WTC11 (cell line): ENCODE measurements at regions not wholly inside any gene's neighbourhood (a gene's known extent, or its start where the extent isn't known, plus 50 kb on each side); places are given as distances from the start of the nearest gene placed in this dataset.
"Not testable (repeated sequence)": the region's sequence is repeated elsewhere in the genome, so short reads cannot be mapped to it uniquely, and the experiment has no call there.

Experiments used
- ATAC-seq: fragments of 200-7000 bp; cut with Tn5 transposase; 2 replicates; pipeline ENCODE4 v1.10.0; 2021; ENCODE audit warnings: mild to moderate bottlenecking, moderate library complexity
- CTCF ChIA-PET: fragments of 300-600 bp; sonication (Branson Sonifier 250); formaldehyde crosslinking; loops from one replicate; lab custom pipeline; 2021; ENCODE audit warnings: antibody characterized with exemption; lab: Charles Lee
- POLR2A ChIA-PET: fragments of 350-600 bp; sonication (Branson Sonifier 250); formaldehyde crosslinking; loops from one replicate; lab custom pipeline; 2021; ENCODE audit warnings: antibody characterized with exemption; lab: Charles Lee
- DNase-seq: peaks from one replicate; pipeline ENCODE4 v3.0.0; 2021; ENCODE audit warnings: low spot score
- H3K27ac Mint-ChIP-seq: 2 replicates; pipeline ENCODE4 v1.8.0; 2021; ENCODE audit warnings: mixed read lengths
- H3K27me3 Mint-ChIP-seq: 2 replicates; pipeline ENCODE4 v1.8.0; 2021; ENCODE audit warnings: low read depth, mild to moderate bottlenecking, moderate library complexity, mixed read lengths
- H3K36me3 Mint-ChIP-seq: 2 replicates; pipeline ENCODE4 v1.8.0; 2021; ENCODE audit warnings: mixed read lengths
- H3K4me1 Mint-ChIP-seq: 2 replicates; pipeline ENCODE4 v1.8.0; 2022; ENCODE audit warnings: mixed read lengths
- H3K4me3 Mint-ChIP-seq: 2 replicates; pipeline ENCODE4 v1.8.0; 2021; ENCODE audit warnings: mild to moderate bottlenecking, moderate library complexity, mixed read lengths
- H3K9me3 Mint-ChIP-seq: 2 replicates; pipeline ENCODE4 v1.8.0; 2021; ENCODE audit warnings: mixed read lengths
- CBFB ChIP-seq: sonication (generic); formaldehyde crosslinking; IDR thresholded peaks from 2 replicates; pipeline ENCODE4 v1.8.1; 2022; ENCODE audit warnings: mild to moderate bottlenecking, low read depth, missing genetic modification reagents
- CREB1 ChIP-seq: sonication (generic); formaldehyde crosslinking; IDR thresholded peaks from 2 replicates; pipeline ENCODE4 v1.8.0; 2023; ENCODE audit warnings: mild to moderate bottlenecking, missing genetic modification reagents
- CREM ChIP-seq: sonication (generic); formaldehyde crosslinking; IDR thresholded peaks from 2 replicates; pipeline ENCODE4 v1.8.1; 2022; ENCODE audit warnings: mild to moderate bottlenecking, missing genetic modification reagents, moderate library complexity
- CTCF ChIP-seq: fragments of 200-600 bp; IDR thresholded peaks from 2 replicates; pipeline ENCODE4 v1.8.0; 2022; ENCODE audit warnings: antibody characterized with exemption
- EMX1 ChIP-seq: fragments of 250-450 bp; sonication (Bioruptor Pico); IDR thresholded peaks from 2 replicates; pipeline ENCODE4 v1.8.0; 2021; ENCODE audit warnings: mild to moderate bottlenecking
- FOXP1 ChIP-seq: sonication (generic); formaldehyde crosslinking; IDR thresholded peaks from 2 replicates; pipeline ENCODE4 v1.8.0; 2022; ENCODE audit warnings: missing genetic modification reagents, mild to moderate bottlenecking, moderate library complexity, borderline replicate concordance
- GABPB1 ChIP-seq: sonication (generic); formaldehyde crosslinking; IDR thresholded peaks from 2 replicates; pipeline ENCODE4 v1.8.1; 2023; ENCODE audit warnings: mild to moderate bottlenecking, missing genetic modification reagents
- NFE2L1 ChIP-seq: sonication (generic); formaldehyde crosslinking; IDR thresholded peaks from 2 replicates; pipeline ENCODE4 v1.8.1; 2023; ENCODE audit warnings: missing genetic modification reagents
- TCF7 ChIP-seq: sonication (generic); formaldehyde crosslinking; IDR thresholded peaks from 2 replicates; pipeline ENCODE4 v1.8.0; 2022; ENCODE audit warnings: mild to moderate bottlenecking, low read depth, missing genetic modification reagents, moderate library complexity
- ZNF219 ChIP-seq: sonication (generic); formaldehyde crosslinking; IDR thresholded peaks from 2 replicates; pipeline ENCODE4 v1.8.0; 2023; ENCODE audit warnings: missing genetic modification reagents, mild to moderate bottlenecking, borderline replicate concordance
- ZNF232 ChIP-seq: sonication (generic); formaldehyde crosslinking; IDR thresholded peaks from 2 replicates; pipeline ENCODE4 v1.8.0; 2022; ENCODE audit warnings: mild to moderate bottlenecking, missing genetic modification reagents
- ZNF416 ChIP-seq: fragments of 250-450 bp; sonication (Bioruptor Pico); IDR thresholded peaks from 2 replicates; pipeline ENCODE4 v1.9.0; 2021; ENCODE audit warnings: mild to moderate bottlenecking, inconsistent platforms
- TF ChIP-seq, protein P1 (sequence below): sonication (generic); formaldehyde crosslinking; IDR thresholded peaks from 2 replicates; pipeline ENCODE4 v1.8.0; 2022; ENCODE audit warnings: mild to moderate bottlenecking, missing genetic modification reagents
- TF ChIP-seq, protein P2 (sequence below): sonication (generic); formaldehyde crosslinking; IDR thresholded peaks from 2 replicates; pipeline ENCODE4 v1.8.1; 2022; ENCODE audit warnings: missing genetic modification reagents, borderline replicate concordance
- TF ChIP-seq, protein P3 (sequence below): fragments of 250-450 bp; sonication (Bioruptor Pico); IDR thresholded peaks from 2 replicates; pipeline ENCODE4 v1.9.0; 2021; ENCODE audit warnings: mild to moderate bottlenecking, borderline replicate concordance

DNA sequence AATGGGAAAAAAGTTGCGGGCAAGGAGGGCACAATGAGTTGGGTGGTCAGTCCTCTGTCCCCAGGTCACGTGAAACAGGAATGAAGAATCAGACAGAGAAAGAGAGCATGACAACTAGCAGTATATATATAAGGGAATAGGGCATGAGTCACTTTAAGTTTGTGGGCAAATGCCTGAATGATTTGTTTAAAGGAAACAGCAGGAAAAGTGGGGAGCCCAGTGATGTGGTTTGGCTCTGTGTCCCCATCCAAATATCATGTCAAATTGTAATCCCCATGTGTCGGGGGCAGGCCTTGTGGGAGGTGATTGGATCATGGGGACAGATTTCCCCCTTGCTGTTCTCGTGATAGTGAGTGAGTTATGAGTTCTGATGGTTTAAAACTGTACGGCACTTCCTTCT lies 195.3 kb upstream of the IGF1 start (continued):
- no peak for TF ChIP-seq CTCF
- TF ChIP-seq, protein P1, sequence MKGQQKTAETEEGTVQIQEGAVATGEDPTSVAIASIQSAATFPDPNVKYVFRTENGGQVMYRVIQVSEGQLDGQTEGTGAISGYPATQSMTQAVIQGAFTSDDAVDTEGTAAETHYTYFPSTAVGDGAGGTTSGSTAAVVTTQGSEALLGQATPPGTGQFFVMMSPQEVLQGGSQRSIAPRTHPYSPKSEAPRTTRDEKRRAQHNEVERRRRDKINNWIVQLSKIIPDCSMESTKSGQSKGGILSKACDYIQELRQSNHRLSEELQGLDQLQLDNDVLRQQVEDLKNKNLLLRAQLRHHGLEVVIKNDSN (CRISPR knock-in tag): no peak

DNA sequence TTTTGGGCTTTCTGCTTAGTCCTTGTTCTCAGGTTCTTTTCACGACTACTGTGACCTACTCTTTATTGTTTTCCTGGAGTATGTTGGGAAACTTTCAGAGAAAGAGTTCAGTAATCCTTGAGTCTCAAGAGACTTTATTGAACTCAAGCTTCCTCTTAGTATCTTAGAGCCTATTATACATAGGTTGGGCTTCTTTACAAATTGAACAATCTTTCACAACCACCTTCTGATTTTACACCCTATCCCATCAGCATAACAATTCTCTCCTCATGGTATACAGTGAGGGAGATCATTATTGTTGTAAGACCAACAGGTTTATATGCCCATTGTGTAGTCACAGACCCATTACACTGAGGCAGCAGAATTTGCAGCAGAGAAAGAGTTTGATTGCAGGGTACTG lies 193.2 kb upstream of the IGF1 start:
- Mint-ChIP-seq H3K27ac (no peak overlapping the region), H3K36me3 (peaks cover 20% of the 10 kb centered on the region), H3K27me3 (no peaks in the 10 kb centered on the region), H3K9me3 (peaks cover 50% of the 10 kb centered on the region), H3K4me3 (no peak overlapping the region), H3K4me1 (peaks cover 10% of the 10 kb centered on the region)
- POLR2A ChIA-PET: no interaction called here
- ATAC-seq: no peak
- CTCF ChIA-PET: no interaction called here
- DNase-seq: no peak
- TF ChIP-seq NFE2L1 (CRISPR knock-in tag) (no peak), FOXP1 (CRISPR knock-in tag) (no peak), ZNF232 (no peak)
- TF ChIP-seq, protein P2, sequence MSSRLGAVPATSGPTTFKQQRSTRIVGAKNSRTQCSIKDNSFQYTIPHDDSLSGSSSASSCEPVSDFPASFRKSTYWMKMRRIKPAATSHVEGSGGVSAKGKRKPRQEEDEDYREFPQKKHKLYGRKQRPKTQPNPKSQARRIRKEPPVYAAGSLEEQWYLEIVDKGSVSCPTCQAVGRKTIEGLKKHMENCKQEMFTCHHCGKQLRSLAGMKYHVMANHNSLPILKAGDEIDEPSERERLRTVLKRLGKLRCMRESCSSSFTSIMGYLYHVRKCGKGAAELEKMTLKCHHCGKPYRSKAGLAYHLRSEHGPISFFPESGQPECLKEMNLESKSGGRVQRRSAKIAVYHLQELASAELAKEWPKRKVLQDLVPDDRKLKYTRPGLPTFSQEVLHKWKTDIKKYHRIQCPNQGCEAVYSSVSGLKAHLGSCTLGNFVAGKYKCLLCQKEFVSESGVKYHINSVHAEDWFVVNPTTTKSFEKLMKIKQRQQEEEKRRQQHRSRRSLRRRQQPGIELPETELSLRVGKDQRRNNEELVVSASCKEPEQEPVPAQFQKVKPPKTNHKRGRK (CRISPR knock-in tag): no peak

DNA sequence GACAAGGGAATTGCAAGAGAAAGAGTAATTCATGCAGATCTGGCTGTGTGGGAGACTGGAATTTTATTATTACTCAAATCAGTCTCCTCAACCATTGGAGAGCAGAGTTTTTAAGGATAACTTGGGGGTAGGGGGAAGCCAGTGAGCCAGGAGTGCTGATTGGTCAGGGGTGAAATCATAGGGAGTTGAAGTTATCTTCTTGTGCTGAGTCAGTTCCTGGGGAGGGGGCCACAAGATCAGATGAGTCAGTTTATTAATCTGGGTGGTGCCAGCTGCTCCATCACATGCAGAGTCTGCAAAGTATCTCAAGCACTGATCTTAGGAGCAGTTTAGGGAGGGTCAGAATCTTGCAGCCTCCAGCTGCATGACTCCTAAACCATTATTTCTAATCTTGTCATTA lies 191.8 kb upstream of the IGF1 start:
- H3K4me3 Mint-ChIP-seq, CTCF ChIA-PET, H3K27ac Mint-ChIP-seq, DNase-seq, ATAC-seq, H3K27me3 Mint-ChIP-seq, POLR2A ChIA-PET: not testable (repeated sequence)
- Mint-ChIP-seq H3K9me3 (peaks cover 50% of the 10 kb centered on the region), H3K36me3 (peaks cover 25% of the 10 kb centered on the region), H3K4me1 (peaks cover 10% of the 10 kb centered on the region)

- DNase-seq (no peak), ATAC-seq (no peak)
- H3K27me3 Mint-ChIP-seq: no peaks in the 10 kb centered on the region
- peaks cover 16% of the 10 kb centered on the region for H3K4me1 Mint-ChIP-seq
- peaks cover 42% of the 10 kb centered on the region for H3K9me3 Mint-ChIP-seq
- no peak for TF ChIP-seq CBFB (CRISPR knock-in tag)
- no peak for TF ChIP-seq CREM (CRISPR knock-in tag)
- TF ChIP-seq TCF7 (CRISPR knock-in tag): no peak
- no peak for TF ChIP-seq CREB1
- TF ChIP-seq, protein P3, sequence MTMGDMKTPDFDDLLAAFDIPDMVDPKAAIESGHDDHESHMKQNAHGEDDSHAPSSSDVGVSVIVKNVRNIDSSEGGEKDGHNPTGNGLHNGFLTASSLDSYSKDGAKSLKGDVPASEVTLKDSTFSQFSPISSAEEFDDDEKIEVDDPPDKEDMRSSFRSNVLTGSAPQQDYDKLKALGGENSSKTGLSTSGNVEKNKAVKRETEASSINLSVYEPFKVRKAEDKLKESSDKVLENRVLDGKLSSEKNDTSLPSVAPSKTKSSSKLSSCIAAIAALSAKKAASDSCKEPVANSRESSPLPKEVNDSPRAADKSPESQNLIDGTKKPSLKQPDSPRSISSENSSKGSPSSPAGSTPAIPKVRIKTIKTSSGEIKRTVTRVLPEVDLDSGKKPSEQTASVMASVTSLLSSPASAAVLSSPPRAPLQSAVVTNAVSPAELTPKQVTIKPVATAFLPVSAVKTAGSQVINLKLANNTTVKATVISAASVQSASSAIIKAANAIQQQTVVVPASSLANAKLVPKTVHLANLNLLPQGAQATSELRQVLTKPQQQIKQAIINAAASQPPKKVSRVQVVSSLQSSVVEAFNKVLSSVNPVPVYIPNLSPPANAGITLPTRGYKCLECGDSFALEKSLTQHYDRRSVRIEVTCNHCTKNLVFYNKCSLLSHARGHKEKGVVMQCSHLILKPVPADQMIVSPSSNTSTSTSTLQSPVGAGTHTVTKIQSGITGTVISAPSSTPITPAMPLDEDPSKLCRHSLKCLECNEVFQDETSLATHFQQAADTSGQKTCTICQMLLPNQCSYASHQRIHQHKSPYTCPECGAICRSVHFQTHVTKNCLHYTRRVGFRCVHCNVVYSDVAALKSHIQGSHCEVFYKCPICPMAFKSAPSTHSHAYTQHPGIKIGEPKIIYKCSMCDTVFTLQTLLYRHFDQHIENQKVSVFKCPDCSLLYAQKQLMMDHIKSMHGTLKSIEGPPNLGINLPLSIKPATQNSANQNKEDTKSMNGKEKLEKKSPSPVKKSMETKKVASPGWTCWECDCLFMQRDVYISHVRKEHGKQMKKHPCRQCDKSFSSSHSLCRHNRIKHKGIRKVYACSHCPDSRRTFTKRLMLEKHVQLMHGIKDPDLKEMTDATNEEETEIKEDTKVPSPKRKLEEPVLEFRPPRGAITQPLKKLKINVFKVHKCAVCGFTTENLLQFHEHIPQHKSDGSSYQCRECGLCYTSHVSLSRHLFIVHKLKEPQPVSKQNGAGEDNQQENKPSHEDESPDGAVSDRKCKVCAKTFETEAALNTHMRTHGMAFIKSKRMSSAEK (CRISPR knock-in tag): no peak
- TF ChIP-seq EMX1: no peak
- TF ChIP-seq GABPB1 (CRISPR knock-in tag): no peak
- TF ChIP-seq ZNF416 (CRISPR knock-in tag): no peak
- no peak for TF ChIP-seq ZNF219 (CRISPR knock-in tag)
- TF ChIP-seq FOXP1 (CRISPR knock-in tag): no peak
- TF ChIP-seq, all 79 proteins: peak for 0
- ChIA-PET POLR2A (no interaction called here), CTCF (interaction anchor here (1.3 kb wide), 1 partner anchor 34 kb away, joined by 5 read pairs; no protein-coding TSS in a partner anchor)
- no peak overlapping the region for H3K27ac Mint-ChIP-seq
- H3K4me3 Mint-ChIP-seq: no peak overlapping the region
- H3K36me3 Mint-ChIP-seq: peaks cover 19% of the 10 kb centered on the region
These were observed 188.7 kb upstream of the IGF1 start for GRCh38 chr12:102669056-102669455.

DNA sequence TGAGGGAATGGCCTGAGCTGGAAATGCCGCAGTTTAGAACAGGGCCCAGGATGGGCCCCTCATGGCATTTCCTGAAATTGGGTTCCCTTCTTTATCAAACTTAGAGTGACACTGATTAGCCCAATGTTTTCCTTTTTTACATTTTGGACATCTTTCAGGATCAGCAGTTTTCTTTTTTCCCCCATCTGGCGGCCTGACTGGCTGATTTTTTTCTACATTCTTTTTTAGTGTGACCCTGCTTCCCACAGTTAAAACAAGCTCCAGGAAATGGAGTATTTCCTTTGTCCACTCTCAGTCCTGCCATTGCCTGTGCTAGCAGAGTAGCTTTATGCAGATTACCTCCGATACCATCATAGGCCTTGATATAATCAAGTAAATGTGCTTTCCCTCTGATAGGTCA lies 185.8 kb upstream of the IGF1 start:
- Mint-ChIP-seq H3K9me3 (peaks cover 35% of the 10 kb centered on the region), H3K4me1 (peaks cover 16% of the 10 kb centered on the region), H3K36me3 (peaks cover 12% of the 10 kb centered on the region)
- H3K27me3 Mint-ChIP-seq, DNase-seq, H3K27ac Mint-ChIP-seq, POLR2A ChIA-PET, H3K4me3 Mint-ChIP-seq, ATAC-seq: not testable (repeated sequence)
- CTCF ChIA-PET: interaction anchor here (1.3 to 1.6 kb wide), 2 partner anchors 37 to 129 kb away, joined by 3 read pairs; no protein-coding TSS in a partner anchor
